Glomerular visceral epithelial cell (primary cell): ENCODE measurements at regions not wholly inside any gene's neighbourhood (a gene's known extent, or its start where the extent isn't known, plus 50 kb on each side); places are given as distances from the start of the nearest gene placed in this dataset.
"Not testable (repeated sequence)": the region's sequence is repeated elsewhere in the genome, so short reads cannot be mapped to it uniquely, and the experiment has no call there.

Experiments
- DNase-seq: peaks from one replicate; pipeline ENCODE4 v3.0.0-alpha.2; 2016; ENCODE audit errors: extremely low spot score

- DNase-seq: no peak
Observed at GRCh38 chr2:83261591-83262136, 1197.4 kb downstream of the SUCLG1 start.

GRCh38 chr2:83253848-83254247, 1205.2 kb downstream of the SUCLG1 start:
- no peak for DNase-seq

- DNase-seq: no peak
Observed at GRCh38 chr2:83251321-83251872, 1207.7 kb downstream of the SUCLG1 start.

GRCh38 chr2:83245806-83246537, 1213.1 kb downstream of the SUCLG1 start:
- not testable (repeated sequence) for DNase-seq

GRCh38 chr2:83240611-83241010, 1218.5 kb downstream of the SUCLG1 start:
- DNase-seq: no peak

- DNase-seq: no peak
Observed at GRCh38 chr2:83238111-83238510, 1221.0 kb downstream of the SUCLG1 start.

GRCh38 chr2:83234246-83234645, 1224.8 kb downstream of the SUCLG1 start:
- DNase-seq: no peak

GRCh38 chr2:83233781-83234180, 1225.3 kb downstream of the SUCLG1 start:
- no peak for DNase-seq

GRCh38 chr2:83233326-83233725, 1225.8 kb downstream of the SUCLG1 start:
- no peak for DNase-seq

GRCh38 chr2:83229443-83229842, 1229.6 kb downstream of the SUCLG1 start:
- no peak for DNase-seq

GRCh38 chr2:83224591-83225200, 1234.4 kb downstream of the SUCLG1 start:
- DNase-seq: no peak

- DNase-seq: peak; percentile 1
Observed at GRCh38 chr2:83221258-83221657, 1237.8 kb downstream of the SUCLG1 start.

- no peak for DNase-seq
Observed at GRCh38 chr2:83217854-83218253, 1241.2 kb downstream of the SUCLG1 start.

- peak; percentile 37 for DNase-seq
Observed at GRCh38 chr2:83196225-83196624, 1262.9 kb downstream of the SUCLG1 start.

- DNase-seq: no peak
Observed at GRCh38 chr2:83191316-83191715, 1267.8 kb downstream of the SUCLG1 start.

- no peak for DNase-seq
Observed at GRCh38 chr2:83186105-83186760, 1272.8 kb downstream of the SUCLG1 start.

- DNase-seq: not testable (repeated sequence)
Observed at GRCh38 chr2:83180862-83181530, 1278.1 kb downstream of the SUCLG1 start.

GRCh38 chr2:83176539-83176938, 1282.5 kb downstream of the SUCLG1 start:
- DNase-seq: no peak

- DNase-seq: no peak
Observed at GRCh38 chr2:83172841-83173240, 1286.2 kb downstream of the SUCLG1 start.

- DNase-seq: no peak
Observed at GRCh38 chr2:83168377-83168776, 1290.7 kb downstream of the SUCLG1 start.

GRCh38 chr2:83162421-83162820, 1296.7 kb downstream of the SUCLG1 start:
- no peak for DNase-seq

- no peak for DNase-seq
Observed at GRCh38 chr2:83160571-83160970, 1298.5 kb downstream of the SUCLG1 start.
